ENCODE measurements at regions not wholly inside any gene's neighbourhood (a gene's known extent, or its start where the extent isn't known, plus 50 kb on each side); places are given as distances from the start of the nearest gene placed in this dataset.

DNA sequence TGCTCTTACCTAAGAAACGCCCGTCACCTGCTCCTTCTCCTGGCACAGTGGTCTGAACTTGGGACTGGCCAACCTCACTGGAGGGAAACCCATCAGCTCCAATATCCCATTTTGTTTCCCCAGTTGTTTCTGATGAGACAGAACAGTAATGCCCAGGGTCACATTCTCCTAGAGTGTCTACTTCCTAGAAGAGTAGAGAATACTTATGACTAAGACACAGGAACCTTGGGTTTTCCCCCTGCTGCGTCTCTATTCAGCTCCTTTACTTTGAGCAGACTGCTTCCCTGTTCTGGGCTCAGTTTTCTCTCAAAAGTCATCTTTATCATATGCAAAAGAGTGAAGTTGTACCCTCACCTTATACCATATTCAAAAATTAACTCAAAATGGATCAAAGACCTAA is 79.4 kb downstream of the POLR2M start:
- TF ChIP-seq, protein P1, sequence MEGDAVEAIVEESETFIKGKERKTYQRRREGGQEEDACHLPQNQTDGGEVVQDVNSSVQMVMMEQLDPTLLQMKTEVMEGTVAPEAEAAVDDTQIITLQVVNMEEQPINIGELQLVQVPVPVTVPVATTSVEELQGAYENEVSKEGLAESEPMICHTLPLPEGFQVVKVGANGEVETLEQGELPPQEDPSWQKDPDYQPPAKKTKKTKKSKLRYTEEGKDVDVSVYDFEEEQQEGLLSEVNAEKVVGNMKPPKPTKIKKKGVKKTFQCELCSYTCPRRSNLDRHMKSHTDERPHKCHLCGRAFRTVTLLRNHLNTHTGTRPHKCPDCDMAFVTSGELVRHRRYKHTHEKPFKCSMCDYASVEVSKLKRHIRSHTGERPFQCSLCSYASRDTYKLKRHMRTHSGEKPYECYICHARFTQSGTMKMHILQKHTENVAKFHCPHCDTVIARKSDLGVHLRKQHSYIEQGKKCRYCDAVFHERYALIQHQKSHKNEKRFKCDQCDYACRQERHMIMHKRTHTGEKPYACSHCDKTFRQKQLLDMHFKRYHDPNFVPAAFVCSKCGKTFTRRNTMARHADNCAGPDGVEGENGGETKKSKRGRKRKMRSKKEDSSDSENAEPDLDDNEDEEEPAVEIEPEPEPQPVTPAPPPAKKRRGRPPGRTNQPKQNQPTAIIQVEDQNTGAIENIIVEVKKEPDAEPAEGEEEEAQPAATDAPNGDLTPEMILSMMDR (conservative IDR thresholded peaks at IDR 0.05) = no peak
- TF ChIP-seq EZH2 (IDR thresholded peaks at IDR 0.05; ENCODE audit: low read depth) = no peak

Data from PC-9 (cell line).